ENCODE measurements at regions not wholly inside any gene's neighbourhood (a gene's known extent, or its start where the extent isn't known, plus 50 kb on each side); places are given as distances from the start of the nearest gene placed in this dataset.

DNA sequence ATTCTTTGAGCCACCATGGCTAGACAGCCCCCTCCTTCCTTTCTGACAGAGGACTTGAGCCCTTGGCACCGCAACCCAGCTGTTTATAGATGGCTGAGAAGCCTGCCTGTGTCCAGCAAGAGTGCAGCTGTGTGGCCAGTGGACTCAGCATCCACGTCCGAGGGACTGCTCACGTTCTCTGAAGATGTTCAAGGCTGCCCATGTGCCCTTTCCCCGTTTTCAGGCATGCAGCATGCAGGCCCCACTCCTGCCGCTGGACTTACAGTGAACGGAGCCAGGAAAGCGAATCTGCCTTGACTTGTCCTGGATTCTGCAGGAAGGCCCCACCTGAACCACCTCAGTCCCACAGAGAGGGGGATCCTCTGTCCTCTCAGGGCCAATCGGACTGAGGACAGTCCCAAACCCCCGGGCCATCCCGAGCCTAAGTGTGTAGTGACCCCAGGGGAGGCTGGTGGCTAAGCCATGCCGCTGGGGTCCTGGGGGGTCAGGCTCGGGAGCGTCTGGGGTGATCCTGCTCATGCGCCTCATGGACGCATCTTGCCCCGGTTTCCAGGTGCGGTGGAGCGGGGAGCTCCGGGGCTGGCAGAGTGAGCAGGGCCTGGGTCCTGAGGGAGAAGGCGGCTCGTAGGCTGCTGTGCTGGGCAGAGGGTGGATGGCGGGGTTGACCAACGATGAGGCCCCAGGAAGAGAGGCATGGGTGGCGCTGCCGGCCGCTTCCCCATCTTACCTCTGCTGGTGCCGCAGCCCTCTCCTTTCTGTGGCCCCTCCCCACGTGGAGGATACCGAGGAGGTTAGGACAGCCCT, 170.7 kb downstream of the CTTN start:
- peak; percentile 13 for FAIRE-seq

GRCh38 chr11:70569618-70569890, 171.2 kb downstream of the CTTN start:
- FAIRE-seq, result no peak

More for the DNA sequence above, 170.7 kb downstream of the CTTN start:
- no peak for DNase-seq (ENCODE audit: insufficient read length, low spot score)

DNA sequence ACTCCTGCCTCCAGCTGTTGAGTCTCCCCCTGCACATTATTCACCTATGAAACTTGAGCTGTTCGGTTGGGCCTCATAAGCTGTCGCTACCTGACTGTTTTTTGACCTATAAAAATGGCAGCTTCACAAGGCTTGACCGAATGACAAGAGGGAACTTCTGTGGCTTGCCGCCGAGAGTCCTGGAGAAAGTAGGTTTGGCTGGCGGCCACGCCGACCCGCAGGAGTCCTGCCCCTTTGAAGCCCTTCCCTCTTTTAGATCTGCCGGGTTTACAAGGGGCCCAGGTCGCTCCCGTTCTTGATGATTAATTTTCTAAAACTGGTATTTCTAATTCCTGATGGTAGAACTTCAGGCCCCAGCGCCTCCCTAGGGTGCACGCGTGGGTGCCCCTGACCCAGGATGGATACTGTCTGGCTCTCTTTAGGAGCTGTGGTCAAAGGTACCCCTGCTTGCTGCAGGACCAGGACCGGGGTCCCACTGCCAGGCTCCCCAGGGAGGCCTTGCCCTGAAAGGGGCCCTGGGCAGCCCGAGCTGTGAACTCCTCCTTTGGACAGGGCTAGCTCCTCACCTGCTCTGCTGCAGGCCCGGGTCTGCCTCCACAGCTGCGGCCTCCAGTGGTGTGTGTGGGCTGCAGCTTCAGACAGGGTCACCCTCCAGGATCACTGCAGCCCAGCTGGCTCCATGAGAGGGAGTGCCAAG, 171.8 kb downstream of the CTTN start:
- no peak for FAIRE-seq
- no peak for DNase-seq (ENCODE audit: insufficient read length, low spot score)

More at GRCh38 chr11:70569618-70569890, 171.2 kb downstream of the CTTN start:
- DNase-seq (ENCODE audit: insufficient read length, low spot score), result no peak

DNA sequence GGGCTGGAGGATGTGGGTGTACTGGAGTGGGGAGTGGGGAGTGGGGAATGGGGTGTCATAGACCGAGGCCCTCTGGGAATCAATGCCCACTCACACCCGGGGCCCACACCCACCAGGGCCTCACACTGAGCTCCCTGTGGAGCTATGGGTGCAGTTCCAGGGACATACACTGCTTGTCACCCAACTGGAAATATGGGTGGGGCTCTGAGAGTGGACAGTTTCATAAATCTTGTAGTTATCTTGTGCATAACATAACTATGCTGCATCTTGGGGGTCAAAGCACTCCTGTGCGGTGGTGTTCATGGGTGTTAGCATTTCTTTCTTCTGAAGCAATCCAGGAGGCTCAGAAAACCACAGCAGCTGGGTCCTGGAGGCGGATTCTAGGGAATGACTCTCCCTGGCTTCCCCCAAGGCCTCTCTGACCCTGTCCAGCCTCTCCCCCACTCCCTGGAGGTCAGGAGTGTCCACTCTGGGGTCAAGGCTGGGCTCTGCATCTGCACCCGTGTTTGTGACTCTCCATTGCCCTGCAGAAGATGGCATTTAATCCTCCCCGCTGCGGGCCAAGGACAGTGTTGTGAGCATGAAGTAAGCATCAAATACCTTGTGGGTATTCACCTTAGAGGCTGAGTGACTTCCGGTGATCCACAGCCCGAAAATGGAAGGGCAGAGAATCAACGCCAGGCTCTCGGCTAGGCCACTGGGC, 172.5 kb downstream of the CTTN start:
- DNase-seq (ENCODE audit: insufficient read length, low spot score) (no peak), FAIRE-seq (no peak)

- FAIRE-seq (no peak), DNase-seq (ENCODE audit: insufficient read length, low spot score) (no peak)
Measured at GRCh38 chr11:70572974-70573260, 174.6 kb downstream of the CTTN start.

GRCh38 chr11:70573701-70574151, 175.4 kb downstream of the CTTN start:
- DNase-seq (ENCODE audit: insufficient read length, low spot score) (no peak), FAIRE-seq (no peak)

DNA sequence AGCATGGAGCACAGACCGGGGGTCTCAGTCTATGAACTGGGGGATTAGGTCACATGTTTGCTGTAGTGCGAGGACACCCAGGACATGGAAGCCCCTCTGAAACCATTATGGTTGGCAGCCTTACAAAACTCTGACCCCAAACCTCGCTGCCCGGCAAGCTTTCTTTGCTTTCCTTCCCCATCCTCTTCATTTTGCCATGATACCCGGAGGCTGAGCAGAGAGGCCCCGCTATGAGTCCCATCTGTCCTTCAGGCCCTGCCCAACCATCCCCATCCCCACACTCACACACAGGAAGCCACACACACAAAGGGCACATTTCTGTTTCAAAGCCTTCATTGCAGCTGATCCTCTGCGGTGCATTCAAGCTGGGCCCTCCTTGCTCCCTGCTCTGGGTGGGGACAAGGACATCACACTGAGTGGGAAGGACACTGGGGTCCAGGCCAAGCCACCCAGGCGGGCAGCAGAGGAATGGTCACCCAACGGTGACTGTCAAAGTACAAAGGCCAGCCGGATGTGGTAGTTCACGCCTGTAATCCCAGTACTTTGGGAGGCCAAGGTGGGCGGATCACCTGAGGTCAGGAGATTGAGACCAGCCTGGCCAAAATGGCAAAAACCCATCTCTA, 176.5 kb downstream of the CTTN start:
- FAIRE-seq (no peak), DNase-seq (ENCODE audit: insufficient read length, low spot score) (no peak)

DNA sequence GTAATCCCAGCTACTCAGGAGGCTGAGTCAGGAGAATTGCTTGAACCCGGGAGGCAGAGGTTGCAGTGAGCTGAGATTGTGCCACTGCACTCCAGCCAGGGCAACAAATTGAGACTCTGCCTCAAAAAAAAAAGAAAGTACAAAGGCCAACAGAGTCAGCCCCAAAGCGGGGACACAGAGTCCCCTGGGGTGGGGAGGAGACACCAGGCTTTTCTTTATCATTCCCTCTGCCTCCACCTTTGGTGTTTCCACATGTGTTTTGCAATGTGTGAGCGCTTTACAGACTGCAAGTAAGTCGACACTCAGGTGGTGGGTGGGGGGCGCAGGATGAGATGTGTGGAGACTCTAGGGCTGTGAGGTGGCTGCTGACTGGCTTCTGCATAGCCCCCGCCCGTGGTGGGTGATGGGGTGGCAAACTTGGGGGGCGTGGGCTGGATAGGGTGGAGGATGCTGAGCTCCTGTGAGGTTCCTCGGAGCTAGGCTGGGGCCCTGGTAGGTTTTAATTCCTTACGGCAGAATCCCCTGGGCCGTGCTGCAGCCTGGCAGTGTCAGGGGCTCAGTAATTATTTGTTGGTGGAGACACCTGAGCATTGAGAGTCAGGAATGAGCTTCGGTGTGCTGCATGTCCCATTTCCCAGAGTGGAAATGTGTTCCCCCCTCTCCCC, 177.2 kb downstream of the CTTN start:
- no peak for FAIRE-seq
- no peak for DNase-seq (ENCODE audit: insufficient read length, low spot score)

GRCh38 chr11:70577258-70577603, 178.9 kb downstream of the CTTN start:
- DNase-seq (ENCODE audit: insufficient read length, low spot score) (no peak), FAIRE-seq (no peak)

DNA sequence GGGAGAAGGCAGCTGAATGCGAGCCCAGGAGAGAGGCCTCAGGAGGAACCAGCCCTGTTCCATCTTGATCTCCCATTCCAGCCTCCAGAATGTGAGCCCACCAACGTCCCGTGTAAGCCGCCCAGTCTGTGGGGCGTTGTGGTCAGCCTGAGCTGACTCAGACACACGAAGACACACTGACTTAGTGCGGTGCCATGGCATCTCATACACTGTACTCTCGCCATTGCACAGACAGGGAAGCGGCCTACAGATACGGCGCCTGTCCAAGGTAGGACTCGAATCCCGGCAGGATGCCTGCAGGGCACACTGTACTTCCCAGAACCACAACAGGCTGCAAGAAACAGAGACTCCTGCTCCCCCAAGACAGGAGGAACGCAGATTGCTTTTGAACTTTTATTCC, 179.6 kb downstream of the CTTN start:
- FAIRE-seq, result no peak

DNA sequence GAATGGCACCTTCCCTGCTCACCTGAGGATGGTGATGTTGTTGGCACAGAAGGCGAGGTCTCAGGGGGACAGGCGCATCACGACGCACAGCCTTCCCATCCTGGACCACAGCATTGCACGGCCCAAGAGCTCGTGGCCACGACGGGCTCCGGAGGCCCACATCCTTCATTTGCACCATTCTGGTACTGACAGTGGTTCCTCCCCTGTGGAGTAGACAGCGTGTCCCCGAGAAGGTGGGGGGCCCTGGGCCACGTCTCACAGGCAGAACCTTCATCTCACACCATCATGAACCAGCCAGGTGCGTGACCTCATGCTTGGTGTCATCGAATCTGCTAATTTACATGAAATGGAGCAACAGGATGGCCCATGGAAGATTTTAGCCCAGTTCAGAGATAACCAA, 180.0 kb downstream of the CTTN start:
- DNase-seq (ENCODE audit: insufficient read length, low spot score) (no peak), FAIRE-seq (no peak)

More for the DNA sequence above, 179.6 kb downstream of the CTTN start:
- no peak for DNase-seq (ENCODE audit: insufficient read length, low spot score)

GRCh38 chr11:70578831-70579230, 180.5 kb downstream of the CTTN start:
- DNase-seq (ENCODE audit: insufficient read length, low spot score) (no peak), FAIRE-seq (no peak)

DNA sequence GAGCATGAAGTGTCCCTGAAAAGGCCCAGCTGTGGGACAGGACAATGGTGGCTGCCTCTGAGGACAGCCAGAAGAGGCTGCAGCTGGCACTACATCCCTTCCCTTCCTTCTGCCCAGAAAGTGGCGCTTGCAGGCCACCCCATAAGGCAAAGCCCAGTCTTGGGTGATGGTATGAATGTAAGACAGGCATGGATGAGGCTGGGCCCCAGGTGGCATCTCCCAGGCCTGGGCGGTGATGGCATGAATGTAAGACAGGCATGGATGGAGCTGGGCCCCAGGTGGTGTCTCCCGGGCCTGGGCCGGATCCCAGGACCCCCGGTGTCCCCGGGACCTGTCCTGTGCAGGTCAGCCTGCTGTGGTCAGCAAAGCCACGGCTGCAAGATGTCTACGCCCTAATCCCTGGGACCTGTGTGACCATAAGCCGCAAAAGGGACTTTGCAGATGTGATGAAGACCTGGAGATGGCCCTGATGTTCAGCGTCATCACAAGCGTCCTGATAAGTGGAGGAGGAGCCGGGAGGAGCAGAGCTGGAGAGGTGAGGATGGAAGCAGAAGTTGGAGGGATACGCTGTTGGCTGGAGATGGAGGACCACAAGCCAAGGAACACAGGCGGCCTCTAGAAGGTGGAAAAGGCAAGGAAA, 181.1 kb downstream of the CTTN start:
- FAIRE-seq, result no peak

DNA sequence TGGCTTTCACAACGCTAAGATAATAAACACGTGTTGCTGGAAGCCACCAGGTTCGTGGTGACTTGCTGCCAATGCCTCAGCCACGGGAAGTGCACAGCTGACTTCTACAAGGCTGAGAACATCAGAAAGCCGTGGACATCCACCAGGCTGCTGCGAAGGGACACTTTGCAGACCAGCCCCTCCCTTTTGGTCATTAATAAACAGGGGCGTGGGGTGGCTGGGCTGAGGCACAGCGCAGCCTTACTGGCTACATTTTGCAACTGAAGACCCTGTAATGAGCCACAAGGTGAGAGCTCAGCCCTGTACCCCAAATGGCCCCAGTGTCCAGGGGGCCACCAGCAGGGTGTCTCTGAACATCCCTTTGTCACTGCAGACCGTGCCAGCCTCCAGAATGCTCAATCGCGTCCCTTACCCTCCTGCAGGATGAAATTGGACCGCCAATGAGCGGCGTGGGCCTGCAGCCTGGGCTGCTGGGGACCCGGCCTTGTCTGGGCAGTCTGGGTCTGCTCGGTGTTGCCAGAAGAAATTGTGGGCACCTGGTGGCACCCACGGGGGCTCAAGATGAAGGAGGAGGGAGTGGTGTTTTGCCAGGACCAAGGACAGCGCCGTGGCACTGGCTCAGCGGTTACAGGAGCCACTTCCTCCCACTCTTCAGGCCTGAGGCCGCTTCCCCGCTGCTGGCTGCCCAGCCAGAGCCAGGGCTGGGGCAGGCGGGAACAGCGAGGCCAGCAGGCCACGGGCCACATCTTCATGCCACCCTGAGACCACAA, 181.9 kb downstream of the CTTN start:
- no peak for FAIRE-seq
- no peak for DNase-seq (ENCODE audit: insufficient read length, low spot score)

More for the DNA sequence above, 181.1 kb downstream of the CTTN start:
- no peak for DNase-seq (ENCODE audit: insufficient read length, low spot score)

- DNase-seq (ENCODE audit: insufficient read length, low spot score) (no peak), FAIRE-seq (no peak)
Measured at GRCh38 chr11:70581991-70582885, 183.9 kb downstream of the CTTN start.

DNA sequence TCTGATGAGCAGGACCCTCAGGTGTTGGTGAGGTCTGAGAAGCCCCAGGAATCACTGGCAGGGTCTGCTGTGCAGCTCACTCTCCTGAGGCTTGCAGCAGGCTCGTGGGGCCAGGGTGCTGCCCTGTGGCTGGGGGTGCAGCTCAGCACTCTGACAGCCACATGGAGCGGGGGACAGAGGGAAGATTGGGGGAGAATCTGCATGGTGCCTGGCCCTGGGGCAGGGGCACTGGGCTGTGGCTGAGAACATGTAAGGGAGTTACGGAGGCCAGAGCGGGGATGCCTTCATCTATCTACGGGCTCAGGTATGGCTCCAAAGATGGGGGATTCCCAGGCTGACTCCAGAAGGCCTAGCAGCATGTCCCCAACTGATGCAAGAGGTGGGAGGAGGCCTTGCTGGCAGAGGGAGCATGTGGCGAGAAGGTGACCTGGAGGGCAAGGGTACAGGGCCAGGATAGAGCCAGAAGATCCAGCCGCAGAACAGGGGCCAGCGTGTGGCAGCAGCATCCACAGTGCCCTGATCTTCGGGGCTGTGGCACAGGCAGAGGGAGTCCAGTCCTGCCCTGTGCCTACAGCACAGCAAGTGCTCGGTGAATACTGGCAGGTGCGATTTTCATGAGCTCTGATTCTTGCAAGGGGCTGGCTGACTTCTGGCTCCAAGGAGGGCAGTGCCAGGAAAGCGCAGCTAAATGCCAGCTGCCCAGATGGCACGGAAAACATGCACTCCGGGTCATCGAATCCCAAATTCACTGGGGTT, 184.7 kb downstream of the CTTN start:
- DNase-seq (ENCODE audit: insufficient read length, low spot score), result no peak
- no peak for FAIRE-seq

DNA sequence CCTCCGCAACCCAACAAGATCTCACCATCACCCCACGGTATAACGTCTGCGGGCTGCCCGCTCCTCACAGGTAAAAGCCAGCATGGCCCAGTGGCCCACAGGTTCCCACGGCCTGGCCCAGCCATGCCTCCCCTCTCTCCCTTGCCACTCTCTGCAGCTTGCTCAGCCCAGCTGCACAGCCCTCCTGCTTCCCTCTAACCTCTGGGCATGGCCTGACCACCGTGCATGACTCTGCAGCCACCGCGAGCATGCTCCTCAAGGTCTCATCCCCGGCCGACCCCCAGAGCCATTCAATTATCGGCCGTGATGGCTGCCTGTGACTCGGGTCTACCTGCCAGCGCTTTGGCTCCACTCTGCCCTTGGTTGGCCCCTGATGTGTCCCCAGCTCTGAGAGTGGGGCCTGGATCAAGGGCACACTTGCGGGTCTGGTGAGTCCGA, 185.5 kb downstream of the CTTN start:
- no peak for DNase-seq (ENCODE audit: insufficient read length, low spot score)
- no peak for FAIRE-seq
